HG03354 (cell line): ENCODE measurements at regions not wholly inside any gene's neighbourhood (a gene's known extent, or its start where the extent isn't known, plus 50 kb on each side); places are given as distances from the start of the nearest gene placed in this dataset.

Experiments used
- ATAC-seq: cut with Tn5 transposase; IDR thresholded peaks from one replicate; pipeline ENCODE4 v1.9.1; 2021; ENCODE audit warnings: mild to moderate bottlenecking; ENCODE audit not compliant: unreplicated experiment, poor library complexity, severe bottlenecking

- no peak for ATAC-seq
Measured at GRCh38 chr7:12873571-12873970, 186.1 kb downstream of the ARL4A start.

GRCh38 chr7:12879139-12879538, 191.7 kb downstream of the ARL4A start:
- ATAC-seq: no peak

- ATAC-seq: no peak
Measured at GRCh38 chr7:12881712-12882111, 194.3 kb downstream of the ARL4A start.

DNA sequence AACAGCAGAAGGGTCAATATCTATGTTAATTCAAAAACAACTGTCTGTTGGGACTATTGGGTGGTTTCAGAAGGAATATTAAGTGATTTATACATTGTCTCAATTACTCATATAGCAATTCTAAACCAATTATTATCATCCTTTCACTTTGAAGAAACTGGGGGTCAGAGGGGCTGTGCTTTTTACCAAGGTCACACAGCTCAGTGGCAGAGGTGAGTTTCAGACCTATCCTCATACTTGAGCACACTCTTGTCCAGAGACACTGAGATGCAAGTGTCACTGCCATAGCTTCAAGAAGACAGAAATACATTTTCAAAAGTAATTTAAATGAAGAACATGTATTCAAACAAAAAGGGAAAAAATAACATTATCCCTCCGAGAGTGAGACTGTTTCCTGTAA, 195.3 kb downstream of the ARL4A start:
- no peak for ATAC-seq

DNA sequence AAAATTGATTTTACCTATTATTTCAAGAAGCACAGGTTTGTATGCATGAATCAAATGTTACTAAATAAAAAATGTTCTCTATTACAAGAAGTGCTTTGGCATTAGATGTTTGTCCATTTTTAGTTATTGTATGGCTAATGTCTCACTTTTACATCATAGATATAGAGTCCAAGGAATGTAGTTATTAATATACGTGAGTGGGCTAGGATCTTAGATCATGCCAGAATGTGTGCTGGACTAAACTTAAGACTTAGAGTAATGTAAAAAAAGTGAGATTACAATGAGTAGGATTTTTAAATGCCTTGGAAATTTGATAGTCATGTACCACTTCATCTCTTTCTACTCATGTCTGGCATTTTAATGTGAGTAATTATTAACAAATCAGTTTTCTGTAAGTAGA, 196.6 kb downstream of the ARL4A start:
- no peak for ATAC-seq

DNA sequence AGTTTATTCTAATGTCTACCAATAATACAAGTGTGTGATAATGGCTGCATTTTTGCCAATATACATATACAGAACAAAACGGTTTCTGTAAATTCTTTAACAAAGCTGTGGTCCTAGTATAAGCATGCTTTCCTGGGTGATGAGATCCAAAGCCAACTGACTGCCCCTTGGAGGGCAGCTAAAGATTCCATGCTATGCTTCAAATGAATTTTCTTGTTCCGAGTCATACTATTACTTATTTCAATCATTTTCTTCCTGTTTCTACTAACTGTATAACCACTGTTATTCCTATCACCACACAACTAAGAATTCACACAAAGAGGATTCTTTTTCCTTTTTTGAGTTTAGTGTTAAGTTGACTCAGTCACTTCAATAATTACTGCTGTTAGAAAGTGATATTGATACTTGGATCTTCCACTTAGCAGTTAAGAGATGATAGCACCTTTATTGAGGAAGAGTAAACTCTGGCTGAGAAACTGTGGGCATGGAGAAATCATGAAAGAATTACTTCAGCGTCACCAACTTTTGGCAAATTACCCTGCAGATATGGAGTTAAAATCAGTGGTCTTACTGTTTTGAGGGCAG, 197.5 kb downstream of the ARL4A start:
- ATAC-seq: no peak

GRCh38 chr7:12888717-12889116, 201.3 kb downstream of the ARL4A start:
- no peak for ATAC-seq

- ATAC-seq: no peak
Measured at GRCh38 chr7:12889391-12889790, 202.0 kb downstream of the ARL4A start.

- ATAC-seq: no peak
Measured at GRCh38 chr7:12890586-12890985, 203.2 kb downstream of the ARL4A start.

DNA sequence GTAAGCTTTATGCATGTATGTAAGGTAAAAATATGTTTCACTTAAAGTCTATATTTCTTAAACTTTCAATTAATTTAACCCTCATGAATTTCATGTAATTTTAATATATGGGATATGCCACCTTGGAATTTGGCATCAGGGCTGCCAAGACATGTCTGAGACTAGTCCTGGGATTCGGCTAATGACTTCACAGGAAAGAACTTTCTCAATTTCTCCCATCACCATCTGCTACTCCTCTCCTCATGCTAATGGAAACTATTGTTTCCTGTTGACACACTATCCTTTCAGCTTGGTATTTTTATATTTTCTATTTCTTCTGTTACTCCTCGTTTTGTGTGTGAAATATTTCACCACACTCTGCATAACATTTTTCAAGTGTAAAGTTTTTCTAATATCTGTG, 205.9 kb downstream of the ARL4A start:
- ATAC-seq: no peak

GRCh38 chr7:12895296-12895695, 207.9 kb downstream of the ARL4A start:
- no peak for ATAC-seq

GRCh38 chr7:12896316-12896715, 208.9 kb downstream of the ARL4A start:
- ATAC-seq: no peak

GRCh38 chr7:12898004-12898403, 210.6 kb downstream of the ARL4A start:
- no peak for ATAC-seq

- ATAC-seq: no peak
Measured at GRCh38 chr7:12898620-12899019, 211.2 kb downstream of the ARL4A start.

- no peak for ATAC-seq
Measured at GRCh38 chr7:12905671-12906070, 218.2 kb downstream of the ARL4A start.

DNA sequence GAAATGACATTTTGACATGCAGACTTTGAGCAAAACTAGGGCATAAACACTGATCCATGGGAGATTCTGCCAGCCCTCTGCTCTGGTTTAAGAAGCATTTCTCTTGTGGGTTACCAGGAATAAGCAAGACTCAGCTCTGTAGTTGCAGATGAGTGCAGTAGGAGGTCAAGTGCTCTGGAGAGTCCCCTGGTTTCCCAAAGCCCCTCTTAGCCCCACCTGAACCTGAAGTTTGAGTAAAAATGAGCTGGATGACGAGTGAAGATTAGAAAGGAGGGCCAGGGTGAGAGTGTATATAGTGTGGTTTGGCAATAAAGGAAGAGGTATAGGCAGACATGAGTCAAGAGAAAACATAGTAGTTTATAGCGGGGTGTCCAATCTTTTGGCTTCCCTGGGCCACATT, 220.3 kb downstream of the ARL4A start:
- no peak for ATAC-seq

DNA sequence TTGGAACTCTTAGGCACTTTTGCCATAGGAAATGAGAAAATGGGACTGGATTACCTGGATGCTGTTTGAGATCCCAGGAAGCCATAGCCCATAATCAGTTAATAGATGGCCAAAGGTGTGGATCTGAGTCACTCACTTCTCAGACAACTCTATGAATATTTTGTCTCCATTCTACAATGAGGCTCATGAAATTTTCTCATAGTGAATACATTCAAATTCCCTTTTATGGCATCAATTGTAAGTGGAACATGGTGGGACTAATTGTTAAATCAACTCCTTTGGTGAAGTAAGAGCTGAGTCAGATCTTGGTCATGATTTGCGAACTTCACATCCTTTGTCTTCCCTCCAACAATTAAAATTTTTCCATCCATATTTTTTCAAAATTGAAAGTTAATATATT, 222.1 kb downstream of the ARL4A start:
- ATAC-seq: no peak

DNA sequence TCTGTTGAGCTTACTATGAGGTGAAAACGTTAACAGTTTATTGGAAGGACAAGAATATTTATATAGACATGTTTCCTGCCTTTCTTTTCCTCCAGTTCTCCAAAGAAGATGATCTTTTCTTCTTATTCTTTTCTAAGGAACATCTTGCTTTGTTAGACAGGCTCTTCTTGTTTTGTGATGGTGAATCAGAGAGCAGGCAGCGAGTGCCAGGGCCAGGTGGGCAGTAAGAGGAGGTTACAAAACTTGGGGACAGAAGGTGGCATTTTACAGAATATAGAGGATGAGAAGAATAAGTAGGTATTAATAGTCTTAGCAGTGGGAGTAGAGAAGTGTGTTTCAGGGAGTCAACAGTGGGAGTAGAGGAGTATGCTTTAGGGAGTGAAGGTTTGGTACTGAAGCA, 223.6 kb downstream of the ARL4A start:
- no peak for ATAC-seq

DNA sequence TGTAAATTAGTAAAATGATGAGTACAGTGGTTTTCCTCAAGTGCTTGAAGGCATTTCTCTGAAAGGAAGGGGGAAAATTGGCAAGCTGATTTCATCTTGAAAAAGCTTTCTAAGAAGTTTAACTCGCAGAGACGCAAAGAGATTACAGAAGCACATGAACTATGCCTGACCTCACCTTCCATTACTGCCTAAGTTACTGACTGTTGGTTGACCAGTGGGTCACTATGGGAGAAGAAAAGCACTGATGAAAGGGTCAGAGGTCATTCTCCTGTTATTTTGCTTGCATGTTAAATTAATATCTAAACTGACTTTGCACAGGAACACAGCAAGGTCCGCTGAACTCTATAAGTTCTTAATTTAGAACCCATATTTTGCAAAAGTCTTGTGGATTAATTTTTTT, 225.6 kb downstream of the ARL4A start:
- no peak for ATAC-seq

DNA sequence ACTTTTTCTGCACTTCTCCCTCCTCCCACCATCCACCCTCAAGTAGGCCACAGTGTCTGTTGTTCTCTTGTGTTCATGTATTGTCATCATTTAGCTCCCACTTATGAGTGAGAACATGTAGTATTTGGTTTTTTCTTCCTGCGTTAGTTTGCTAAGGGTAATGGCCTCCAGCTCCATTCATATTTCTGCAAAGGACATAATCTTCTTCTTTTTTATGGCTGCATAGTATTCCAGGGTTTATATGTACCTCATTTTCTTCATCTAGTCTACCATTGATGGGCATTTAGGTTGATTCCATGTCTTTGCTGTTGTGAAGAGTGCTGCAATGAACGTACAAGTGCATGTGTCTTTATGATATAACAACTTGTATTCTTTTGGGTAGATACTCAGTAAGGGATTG, 230.4 kb downstream of the ARL4A start:
- ATAC-seq: no peak

GRCh38 chr7:12921751-12922345, 234.4 kb downstream of the ARL4A start:
- ATAC-seq: no peak

DNA sequence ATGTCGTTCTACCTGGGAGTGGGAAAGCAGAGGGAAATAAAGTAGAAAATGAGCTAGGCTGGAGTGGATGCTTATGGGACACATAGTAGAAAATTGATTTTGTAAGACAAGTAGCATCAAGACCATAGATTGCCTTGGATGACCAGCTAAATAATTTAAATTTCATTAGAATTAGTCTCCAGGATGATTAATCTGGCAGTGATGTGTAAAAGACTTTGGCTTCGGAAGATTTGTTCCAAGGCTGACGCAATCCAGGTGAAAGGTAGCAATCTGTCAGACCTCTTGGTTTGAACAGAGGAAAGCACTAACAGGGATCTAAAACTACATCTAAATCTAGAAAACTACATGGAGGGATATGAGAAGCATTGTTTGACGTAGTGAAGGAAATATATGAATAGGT, 236.5 kb downstream of the ARL4A start:
- no peak for ATAC-seq
